GM20431 (cell line): ENCODE measurements at regions not wholly inside any gene's neighbourhood (a gene's known extent, or its start where the extent isn't known, plus 50 kb on each side); places are given as distances from the start of the nearest gene placed in this dataset.
"Not testable (repeated sequence)": the region's sequence is repeated elsewhere in the genome, so short reads cannot be mapped to it uniquely, and the experiment has no call there.

Source experiments
- in situ Hi-C: fragments of 300-500 bp; cut with MseI, MboI; formaldehyde crosslinking; loops from one replicate; pipeline ENCODE4 v1.15.0; 2020; ENCODE audit warnings: low sequenced_read_pairs; ENCODE audit not compliant: unreplicated experiment

DNA sequence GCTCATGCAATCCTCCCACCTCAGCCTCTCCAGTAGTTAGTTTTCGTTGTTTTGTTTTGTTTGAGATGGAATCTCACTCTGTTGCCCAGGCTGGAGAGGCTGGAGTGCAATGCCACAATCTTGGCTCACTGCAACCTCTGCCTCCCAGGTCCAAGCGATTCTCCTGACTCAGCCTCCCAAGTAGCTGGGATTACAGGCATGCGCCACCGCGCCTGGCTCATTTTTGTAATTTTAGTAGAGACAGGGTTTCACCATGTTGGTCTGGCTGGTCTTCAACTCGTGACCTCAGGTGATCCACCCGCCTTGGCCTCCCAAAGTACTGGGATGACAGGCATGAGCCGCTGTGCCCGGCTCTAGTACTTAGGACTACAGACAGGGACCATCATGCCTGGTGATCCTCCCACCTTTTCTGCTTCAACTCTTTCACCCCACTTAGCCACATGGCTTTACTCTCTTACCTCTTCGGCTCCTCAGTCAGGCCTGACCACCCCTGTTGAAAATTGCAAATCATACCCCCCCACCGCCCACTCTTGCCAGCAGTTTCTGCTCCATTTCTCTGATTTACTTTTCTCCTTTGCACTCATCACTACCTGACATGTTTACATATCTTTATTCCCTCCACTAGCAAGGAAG is 157.1 kb upstream of the GRK3 start:
- in situ Hi-C loops, result no loop called here

DNA sequence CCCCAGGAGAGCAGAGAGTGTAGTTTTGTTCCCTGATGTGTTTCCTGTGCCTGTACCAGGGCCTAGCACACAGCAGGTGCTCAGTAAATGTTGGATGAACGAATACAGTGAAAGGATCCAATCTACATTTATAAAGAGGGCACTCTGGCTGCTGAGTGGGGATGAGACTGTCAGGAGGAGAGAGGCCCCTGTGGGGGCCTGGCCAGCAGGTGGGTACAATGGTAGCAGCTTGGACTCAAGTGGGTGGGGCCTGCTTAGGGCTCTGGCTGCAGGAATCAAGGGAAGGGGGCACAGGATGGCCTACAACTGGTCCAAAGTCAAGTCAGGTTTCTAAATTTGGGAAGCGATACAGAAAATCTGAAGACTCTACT is 156.6 kb upstream of the GRK3 start:
- in situ Hi-C loops, result no loop called here

DNA sequence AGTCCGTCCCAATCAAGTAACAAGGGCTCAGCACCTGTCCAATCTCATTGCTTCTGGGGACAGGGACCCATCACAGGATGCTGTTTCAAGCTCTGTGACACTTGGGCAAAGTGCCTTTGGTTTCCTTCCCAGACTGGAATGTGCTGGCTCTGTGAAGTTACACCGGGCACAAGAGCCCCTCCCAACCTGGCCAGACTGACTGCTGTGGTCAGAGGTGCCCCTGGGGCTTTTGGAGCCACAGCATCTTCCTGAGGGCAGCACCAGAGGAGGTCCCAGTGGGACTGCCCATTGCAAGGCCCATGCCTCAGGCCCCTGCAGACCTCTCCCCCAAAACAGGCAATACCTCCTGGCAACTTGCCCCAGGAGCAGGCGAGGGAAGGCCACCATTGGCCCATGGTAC is 155.2 kb upstream of the GRK3 start:
- in situ Hi-C loops, result no loop called here

DNA sequence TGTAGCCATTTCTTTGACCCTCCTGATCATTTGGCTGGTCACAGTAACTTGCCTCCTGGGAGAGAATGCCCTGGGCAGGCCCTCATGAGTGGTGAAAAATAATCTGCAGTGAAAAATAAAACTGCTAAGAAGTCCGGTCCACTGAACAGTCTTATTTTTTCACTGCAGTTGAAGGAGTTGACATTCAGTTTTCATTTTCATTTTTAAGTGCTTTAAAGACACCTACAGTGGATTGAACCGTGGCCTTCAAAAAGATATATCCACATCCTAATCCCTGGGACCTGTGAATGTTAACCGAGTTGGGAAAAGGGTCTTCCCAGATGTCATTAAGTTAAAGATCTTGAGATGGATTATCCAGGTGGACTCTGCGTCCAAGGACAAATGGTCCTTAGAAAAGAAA is 153.6 kb upstream of the GRK3 start:
- in situ Hi-C loops, result no loop called here

DNA sequence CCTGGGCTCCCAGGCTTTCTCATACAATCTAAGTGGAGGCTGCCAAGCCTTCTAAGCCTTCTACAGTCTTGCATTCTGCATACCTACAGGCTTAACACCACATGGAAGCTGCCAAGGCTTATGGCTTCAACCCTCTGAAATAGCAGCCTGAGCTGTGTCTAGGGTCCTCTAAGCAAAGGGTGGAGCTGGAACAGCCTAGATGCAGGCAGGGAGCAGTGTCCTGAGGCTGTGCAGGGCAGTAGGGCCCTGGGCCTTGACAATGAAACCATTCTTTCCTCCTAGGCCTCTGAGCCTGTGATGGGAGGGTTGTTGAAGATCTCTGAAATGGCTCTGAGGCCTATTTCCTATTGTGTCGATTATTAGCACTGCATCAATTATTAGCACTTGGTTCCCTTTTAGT is 150.9 kb upstream of the GRK3 start:
- in situ Hi-C loops, result no loop called here

DNA sequence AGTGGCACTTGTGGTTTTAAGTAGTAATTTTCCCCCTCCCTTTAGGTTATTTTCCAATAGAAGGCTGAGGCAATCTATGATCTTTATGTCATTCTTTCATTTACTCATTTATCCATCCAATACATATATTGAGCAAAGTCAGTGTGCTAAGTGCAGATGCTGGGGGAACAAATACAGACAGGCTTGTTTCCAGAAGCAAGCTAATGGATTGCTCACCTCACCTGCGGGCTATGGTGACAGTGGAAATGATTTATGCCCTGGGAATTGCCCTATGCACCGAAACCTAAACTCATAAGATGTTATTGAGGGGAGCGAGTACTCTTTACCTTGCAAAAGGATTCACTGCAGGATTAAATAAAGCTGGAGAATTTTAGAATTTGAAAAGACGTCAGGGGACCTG is 148.7 kb upstream of the GRK3 start:
- in situ Hi-C loops, result not testable (repeated sequence)

DNA sequence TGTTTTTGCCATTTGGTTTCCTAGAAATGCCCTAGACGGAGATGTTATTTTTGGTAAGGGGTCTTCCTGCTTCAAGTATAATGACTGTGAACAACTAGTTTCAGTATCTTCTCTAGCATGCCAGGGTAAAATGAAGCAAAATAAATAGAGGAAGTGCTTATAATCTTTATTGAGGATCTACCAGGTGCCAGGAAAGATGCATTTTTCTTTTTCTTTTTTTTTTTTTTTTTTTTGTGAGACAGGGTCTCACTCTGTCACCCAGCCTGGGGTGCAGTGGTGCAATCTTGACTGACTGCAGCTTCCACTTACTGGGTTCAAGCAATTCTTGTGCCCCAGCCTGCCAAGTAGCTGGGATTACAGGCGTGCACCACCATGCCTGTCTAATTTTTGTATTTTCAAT is 146.6 kb upstream of the GRK3 start:
- in situ Hi-C loops, result not testable (repeated sequence)

DNA sequence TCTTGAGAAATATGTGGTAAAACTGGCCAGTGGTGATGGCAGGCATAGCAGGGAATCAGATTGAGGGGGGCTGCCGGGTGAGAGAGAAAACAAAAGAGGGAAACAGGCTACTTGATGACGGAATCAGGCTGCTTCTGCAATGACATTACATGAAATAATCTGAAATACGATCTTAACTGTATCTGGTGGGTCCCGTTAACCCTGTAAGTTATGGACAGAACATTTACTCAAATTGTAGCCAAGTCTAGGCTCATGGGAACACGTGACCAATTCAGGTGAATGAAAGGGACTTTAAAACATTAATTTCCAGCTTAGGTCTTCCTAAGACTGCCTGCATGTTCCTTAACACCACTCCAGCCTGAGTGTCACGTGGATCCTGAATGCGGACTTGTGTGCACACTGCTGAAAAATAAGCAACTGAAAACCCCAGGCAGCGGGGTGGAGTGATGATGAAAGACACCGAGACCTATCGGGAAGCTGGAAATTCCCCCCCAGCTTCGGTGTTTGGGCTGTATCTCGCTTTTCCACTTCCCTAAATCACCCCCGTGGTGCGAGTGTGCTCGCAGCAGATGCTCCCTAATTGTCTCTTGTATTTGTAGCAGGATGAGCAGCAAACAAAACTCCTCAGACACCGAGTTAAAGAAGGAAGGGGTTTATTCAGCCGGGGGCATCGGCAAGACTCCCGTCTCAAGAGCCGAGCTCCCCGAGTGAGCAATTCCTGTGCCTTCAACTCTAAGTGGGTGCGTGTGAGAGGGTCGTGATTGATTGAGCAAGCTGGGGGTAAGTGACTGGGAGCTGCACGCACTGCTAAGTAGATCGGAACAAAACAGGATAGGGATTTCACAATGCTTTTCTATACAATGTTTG is 145.0 kb upstream of the GRK3 start:
- in situ Hi-C loops, result no loop called here

DNA sequence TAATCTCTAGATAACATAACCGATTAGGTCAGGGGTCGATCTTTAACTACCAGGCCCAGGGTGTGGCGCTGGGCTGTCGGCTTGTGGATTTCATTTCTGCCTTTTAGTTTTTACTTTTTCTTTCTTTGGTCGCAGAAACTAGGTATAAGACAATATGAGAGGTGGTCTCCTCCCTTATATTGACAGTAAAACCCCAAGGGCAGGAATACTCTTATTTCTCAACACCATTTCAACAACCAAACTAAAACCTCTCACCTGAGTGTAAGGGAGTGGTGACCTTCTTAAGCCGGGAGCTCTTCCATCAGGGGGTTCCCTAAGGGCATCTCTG is 144.4 kb upstream of the GRK3 start:
- in situ Hi-C loops, result not testable (repeated sequence)

DNA sequence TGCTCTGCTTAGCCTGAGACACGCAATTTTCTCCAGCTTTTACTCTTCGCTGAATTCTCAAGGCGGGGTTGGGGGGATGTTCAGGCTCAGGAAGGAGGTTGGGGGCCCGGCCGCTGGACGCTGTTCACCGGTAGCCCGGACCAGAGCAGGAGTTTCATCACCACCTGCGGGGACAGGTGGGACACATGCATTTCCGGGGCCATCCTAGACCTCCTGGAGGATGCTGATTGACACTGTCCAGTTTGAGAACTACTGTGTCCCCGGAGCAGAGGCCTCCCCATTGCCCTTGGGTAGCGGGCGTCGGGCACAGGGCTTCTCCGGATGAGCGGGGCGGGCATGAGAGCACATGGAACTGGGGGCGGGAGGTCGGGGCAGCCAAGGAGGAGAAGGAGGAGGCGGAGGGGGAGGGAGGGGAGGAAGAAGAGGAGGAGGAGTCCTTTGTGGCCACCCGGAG is 144.0 kb upstream of the GRK3 start:
- in situ Hi-C loops, result no loop called here

DNA sequence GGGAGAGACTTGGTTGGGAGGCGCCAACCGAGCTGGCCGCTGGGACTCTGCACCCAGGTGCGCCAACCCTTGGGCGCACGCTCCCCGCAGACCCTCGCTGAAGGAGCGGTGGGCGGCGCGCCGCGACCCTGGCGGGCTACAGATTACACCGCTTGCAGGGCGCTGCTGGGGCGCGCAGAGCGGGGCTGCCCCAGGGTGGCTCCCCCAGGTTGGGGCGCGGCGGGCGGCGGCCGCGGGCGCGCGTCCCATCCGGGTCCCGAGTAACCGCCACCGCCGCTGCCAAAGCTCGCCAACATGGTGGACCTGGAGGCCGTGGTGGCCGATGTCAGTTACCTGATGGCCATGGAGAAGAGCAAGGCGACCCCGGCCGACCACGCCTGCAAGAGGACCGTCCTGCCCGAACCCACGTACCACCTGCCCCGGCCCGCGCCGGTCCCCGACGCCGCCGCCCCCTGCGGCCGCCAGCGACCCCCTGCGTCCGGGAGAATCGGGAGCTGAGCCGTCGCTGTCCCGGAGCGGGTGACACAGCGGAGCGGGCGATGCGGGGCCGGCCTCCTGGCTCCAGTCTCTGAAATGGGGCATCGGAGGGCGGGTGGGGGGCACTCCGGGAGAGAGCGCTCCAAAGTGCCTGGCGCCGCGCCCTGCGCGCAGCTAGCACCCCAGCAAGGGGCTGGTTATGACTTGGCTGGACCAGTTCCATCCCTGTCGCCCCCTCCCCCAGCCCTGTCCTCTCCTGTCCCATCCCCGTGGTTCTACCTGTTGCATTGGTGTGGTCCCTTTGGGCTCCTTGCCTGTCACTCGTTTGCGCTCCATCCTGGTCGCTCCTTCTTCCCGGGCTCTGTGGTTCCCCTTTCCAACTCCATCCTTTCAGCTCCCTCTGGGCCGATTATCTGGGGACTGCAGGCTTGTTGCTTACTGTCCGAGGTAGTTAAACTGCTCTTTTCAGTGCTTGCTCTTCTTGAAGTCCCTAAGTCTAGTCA is 143.3 kb upstream of the GRK3 start:
- in situ Hi-C loops, result no loop called here

DNA sequence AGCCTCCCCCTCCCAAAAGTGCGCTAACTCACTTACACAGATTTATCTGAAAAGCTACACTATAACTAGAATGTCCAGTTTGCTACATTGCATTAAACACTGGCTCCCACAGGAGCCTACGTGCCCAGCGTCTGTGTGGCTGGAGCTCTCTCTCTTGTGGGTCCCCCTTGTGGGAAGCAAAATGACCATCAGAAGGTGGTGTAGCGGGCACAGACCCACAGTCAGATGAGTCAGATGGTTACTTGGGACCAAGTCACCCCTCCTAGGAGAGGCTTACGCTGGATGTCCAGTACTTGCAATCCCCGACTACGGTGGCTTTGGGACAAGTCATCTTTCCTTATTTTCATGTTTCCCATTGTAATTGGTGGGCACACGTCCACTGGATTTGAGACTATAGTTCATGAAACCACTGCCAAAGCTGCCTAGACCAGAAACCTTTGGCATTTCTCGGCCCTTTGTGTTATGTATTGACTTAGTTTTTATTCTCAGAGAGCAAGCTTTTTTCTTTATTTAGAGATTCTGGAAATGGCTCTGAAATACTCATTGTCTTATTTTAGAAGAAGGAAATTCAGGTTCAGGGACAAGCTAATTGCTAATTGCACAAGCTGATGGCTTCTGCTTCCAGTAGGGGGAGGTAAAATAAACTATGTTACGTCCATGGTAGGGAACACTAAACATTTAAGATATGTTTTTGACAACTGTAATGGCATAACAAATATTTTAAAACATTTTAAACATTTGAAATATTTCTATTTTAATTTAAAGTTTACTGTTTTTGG is 137.8 kb upstream of the GRK3 start:
- in situ Hi-C loops, result not testable (repeated sequence)

DNA sequence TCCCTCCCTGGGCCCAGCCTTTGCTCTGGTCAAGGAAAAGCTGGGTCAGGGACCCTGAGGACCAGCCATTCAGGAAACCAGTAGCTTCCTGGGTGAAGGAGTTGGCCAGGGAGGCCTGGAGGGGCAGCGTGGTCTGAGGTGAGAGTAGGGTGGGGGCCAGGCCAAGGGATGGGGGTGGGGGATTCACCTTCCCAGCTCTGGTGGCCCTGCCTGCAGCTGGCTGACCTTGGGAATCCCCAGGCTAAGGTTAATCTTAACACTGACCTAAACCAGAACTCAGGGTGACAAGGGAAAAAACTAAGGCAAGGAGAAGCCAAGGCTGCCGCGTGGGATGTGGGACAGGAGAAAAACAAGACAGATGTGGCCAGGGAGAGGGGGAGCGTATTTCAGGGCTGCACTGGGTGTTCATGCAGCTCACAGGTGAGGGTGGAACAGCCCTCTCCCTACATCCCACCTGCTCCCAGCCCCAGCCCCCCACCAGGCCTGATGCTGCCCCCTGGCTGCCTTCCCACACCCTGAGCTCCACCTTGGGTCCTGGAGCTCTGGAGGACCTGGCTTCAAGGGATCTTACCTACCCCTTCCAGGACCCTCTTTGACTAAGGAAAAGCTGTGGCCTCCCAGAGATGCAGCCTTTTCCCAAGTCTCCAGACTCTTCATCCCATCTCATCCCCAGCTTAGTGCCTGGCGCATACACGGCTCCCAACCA is 132.7 kb upstream of the GRK3 start:
- in situ Hi-C loops, result not testable (repeated sequence)

DNA sequence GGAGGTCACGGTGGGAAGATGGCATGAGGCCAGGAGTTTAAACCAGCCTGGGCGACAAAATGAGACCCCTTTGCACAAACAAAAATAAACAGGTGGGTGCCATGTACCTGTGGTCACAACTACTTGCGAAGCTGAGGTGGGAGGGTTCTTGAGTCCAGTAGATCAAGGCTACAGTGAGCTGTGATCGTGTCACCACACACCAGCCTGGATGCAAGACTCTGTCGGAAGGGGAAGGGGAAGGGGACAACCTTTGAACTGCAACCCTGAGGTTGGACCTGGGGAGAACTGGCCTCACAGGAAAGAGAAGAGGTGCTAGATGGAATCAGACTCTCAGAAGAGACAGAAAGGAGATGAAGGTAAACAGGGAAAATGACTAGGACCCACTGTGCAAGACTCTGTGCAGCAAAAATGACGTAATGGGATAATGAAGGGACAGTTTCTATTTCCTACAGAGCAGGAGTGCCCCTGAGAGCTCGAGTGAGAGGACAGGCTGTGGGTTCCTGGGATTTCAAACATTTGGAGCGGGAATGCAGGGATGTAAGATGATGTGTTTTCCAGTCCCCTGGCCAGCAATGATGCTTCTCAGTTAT is 131.0 kb upstream of the GRK3 start:
- in situ Hi-C loops, result not testable (repeated sequence)

DNA sequence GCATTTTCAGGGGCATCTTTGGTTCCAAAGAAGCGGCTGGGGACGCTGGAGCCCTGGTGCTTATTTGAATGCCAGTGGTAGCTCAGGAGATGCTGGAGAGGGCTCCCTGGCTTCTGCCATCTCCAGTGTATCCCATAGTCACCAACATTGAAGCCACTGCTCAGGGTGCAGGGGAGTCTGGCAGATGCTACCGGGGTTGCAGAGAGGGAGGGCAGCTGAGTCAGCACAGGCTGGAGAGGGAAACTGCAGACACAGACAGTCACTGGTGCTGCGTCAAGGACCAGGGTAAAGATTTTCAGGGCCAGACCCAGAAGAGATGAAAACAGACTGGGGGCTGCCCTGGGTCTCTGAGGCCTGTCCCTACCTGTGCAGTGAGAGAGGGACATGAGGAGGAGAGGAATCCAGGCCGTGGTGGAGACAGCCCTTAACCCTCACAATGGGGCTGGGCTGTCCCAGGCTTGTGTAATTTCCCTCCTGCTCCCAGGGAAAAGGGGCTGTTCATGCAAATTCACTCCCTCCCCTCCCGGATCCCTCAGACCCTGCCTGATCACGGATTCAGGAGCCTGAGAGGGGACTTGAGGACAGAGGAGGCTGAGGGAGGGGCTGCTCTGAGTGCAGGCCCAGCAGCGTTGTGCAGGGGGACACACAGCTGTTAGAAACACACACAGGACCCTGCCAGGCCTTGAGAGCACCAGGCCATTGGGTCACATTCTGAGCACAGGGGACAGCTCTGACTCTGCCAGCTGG is 126.9 kb upstream of the GRK3 start:
- in situ Hi-C loops, result no loop called here

DNA sequence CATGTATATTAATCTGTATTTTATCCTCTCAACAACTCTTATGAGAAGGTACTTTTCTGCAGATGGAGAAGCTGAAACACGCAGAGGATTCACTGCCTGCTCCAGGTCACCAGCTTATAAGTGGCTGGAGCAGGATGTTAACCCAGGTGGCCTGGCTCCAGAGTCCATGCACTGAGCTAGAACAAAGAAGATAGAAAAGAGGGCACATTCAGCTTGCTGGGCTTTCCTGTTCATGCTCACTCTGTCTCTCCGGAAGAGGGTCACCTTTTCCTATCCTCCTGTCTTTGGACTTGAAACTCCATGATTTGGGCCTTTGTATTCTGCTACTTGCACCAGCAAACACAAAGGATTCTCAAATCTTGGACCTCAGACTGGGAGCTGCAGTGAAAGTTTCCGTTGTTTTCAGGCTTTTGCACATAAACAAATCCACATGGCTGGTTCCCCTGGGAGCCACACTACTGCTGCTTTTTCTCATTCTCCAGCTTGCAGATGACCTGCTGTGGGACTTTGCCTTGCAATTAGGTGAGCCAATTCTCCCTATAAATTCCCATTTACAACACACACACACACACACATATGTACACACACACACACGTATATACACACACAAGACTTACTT is 117.3 kb upstream of the GRK3 start:
- in situ Hi-C loops, result no loop called here

DNA sequence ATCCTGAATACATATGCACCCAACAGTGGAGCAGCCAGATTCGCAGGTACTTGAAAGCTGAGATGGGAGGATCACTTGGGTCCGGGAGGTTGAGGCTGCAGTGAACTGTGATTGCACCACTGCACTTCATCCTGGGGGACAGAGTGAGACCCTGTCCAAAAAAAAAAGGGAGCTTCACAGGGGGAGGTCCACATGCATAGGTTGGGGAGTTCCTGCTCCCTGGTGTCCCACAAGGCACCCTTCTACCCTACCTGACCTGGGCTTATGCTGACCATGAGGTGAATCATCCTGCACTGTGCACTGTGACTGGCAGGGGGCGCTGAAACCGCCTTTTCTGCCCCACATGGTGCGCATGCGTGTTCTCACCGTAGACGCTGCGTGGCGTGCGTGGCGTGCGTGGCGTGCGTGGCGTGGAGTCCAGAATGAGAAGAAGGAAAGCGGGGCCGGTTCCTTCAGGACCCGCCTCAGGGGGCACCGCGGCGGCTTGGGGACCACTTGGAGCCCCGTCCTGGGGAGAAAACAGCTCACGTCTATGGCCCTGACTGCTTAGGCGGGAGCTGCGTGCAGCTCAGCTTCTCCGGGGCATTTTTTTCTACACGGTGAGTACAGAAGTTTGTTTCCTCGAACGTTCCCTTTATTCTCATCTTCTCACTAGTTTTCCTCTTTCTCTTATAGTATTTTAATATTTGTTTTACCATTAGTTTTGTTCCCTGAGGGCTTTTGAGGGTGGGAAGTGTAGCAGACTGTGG is 116.6 kb upstream of the GRK3 start:
- in situ Hi-C loops, result no loop called here
